ENCODE measurements at regions not wholly inside any gene's neighbourhood (a gene's known extent, or its start where the extent isn't known, plus 50 kb on each side); places are given as distances from the start of the nearest gene placed in this dataset.

DNA sequence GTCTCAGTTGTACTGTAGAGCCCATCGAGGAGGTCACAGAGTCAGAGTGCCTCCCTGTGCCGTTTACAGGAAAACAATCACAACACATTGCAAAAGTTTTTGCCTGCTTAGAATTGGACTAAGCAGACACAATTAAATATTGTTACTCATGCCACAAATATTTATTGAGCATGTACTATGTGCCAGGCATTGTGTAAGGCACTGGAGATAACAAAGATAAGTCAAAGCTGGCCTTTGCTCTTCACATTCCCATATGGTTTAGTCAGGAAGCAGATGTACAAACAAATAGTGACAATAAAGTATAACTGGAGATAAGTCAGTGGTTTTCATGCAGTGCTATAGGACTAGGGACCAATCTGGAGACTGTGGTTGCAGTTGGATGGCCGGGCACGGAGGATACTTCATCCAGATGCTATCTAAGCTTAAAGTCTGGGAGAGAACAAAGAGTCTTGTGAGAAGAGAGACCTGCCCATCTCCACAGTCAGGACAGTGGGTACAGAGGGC, 550.7 kb downstream of the INSC start:
- TF ChIP-seq, protein P1, sequence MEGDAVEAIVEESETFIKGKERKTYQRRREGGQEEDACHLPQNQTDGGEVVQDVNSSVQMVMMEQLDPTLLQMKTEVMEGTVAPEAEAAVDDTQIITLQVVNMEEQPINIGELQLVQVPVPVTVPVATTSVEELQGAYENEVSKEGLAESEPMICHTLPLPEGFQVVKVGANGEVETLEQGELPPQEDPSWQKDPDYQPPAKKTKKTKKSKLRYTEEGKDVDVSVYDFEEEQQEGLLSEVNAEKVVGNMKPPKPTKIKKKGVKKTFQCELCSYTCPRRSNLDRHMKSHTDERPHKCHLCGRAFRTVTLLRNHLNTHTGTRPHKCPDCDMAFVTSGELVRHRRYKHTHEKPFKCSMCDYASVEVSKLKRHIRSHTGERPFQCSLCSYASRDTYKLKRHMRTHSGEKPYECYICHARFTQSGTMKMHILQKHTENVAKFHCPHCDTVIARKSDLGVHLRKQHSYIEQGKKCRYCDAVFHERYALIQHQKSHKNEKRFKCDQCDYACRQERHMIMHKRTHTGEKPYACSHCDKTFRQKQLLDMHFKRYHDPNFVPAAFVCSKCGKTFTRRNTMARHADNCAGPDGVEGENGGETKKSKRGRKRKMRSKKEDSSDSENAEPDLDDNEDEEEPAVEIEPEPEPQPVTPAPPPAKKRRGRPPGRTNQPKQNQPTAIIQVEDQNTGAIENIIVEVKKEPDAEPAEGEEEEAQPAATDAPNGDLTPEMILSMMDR (IDR thresholded peaks at IDR 0.05; ENCODE audit: low read depth, low read length), result no peak
- H3K9me3 ChIP-seq, result no peaks in the 10 kb centered on the region
- H3K4me3 ChIP-seq (ENCODE audit: low read depth, low read length), result no peak overlapping the region
- no peak for DNase-seq
- H3K4me1 ChIP-seq, result no peaks in the 10 kb centered on the region
- no peaks in the 10 kb centered on the region for H3K27me3 ChIP-seq
- no peaks in the 10 kb centered on the region for H3K36me3 ChIP-seq

GRCh38 chr11:15667127-15667725, 552.5 kb downstream of the INSC start:
- TF ChIP-seq, protein P1 (IDR thresholded peaks at IDR 0.05; ENCODE audit: low read depth, low read length), result no peak
- H3K4me1 ChIP-seq, result no peaks in the 10 kb centered on the region
- no peaks in the 10 kb centered on the region for H3K9me3 ChIP-seq
- H3K27me3 ChIP-seq, result no peaks in the 10 kb centered on the region
- H3K36me3 ChIP-seq, result no peaks in the 10 kb centered on the region
- DNase-seq, result no peak
- H3K4me3 ChIP-seq (ENCODE audit: low read depth, low read length), result no peak overlapping the region

- no peak overlapping the region for H3K4me3 ChIP-seq (ENCODE audit: low read depth, low read length)
- H3K36me3 ChIP-seq, result no peaks in the 10 kb centered on the region
- TF ChIP-seq, protein P1 (IDR thresholded peaks at IDR 0.05; ENCODE audit: low read depth, low read length), result no peak
Observed at GRCh38 chr11:15668718-15669117, 554.0 kb downstream of the INSC start.

DNA sequence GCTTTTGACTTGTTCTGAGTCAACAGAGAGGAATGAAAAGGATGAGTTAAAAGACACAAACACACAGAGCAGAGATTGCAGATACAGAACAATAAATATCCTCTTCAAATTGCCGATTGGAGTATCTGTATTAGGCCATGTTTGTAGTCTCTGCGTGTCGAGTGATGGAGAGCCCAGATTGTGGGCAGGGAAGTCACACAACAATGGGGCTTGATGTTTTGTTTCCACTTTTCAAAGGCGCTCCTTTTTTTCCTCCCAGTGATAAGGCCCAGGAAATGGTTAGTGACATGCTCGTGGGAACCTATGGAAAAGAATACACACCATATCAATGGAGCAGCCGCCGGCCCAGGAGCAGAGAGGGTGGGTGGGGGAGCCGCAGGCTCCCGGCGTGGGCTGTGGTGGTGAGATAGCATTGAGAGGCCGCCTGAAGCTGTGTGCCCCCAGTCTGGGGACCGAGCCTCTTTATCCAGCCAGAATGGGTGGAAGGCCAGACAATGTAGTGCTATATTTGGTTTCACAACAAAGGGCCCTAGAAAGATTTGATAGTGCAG, 555.9 kb downstream of the INSC start:
- TF ChIP-seq, protein P1 (IDR thresholded peaks at IDR 0.05; ENCODE audit: low read depth, low read length), result no peak
- H3K27me3 ChIP-seq, result no peaks in the 10 kb centered on the region
- no peaks in the 10 kb centered on the region for H3K4me1 ChIP-seq
- no peaks in the 10 kb centered on the region for H3K9me3 ChIP-seq
- no peak overlapping the region for H3K4me3 ChIP-seq (ENCODE audit: low read depth, low read length)
- DNase-seq, result no peak
- H3K36me3 ChIP-seq, result no peaks in the 10 kb centered on the region

More at GRCh38 chr11:15668718-15669117, 554.0 kb downstream of the INSC start:
- Histone ChIP-seq H3K9me3 (no peaks in the 10 kb centered on the region), H3K27me3 (no peaks in the 10 kb centered on the region), H3K4me1 (no peaks in the 10 kb centered on the region)
- DNase-seq, result no peak

- H3K9me3 ChIP-seq, result no peaks in the 10 kb centered on the region
- TF ChIP-seq, protein P1 (IDR thresholded peaks at IDR 0.05; ENCODE audit: low read depth, low read length), result no peak
- H3K36me3 ChIP-seq, result no peaks in the 10 kb centered on the region
Observed at GRCh38 chr11:15671216-15671615, 556.5 kb downstream of the INSC start.

DNA sequence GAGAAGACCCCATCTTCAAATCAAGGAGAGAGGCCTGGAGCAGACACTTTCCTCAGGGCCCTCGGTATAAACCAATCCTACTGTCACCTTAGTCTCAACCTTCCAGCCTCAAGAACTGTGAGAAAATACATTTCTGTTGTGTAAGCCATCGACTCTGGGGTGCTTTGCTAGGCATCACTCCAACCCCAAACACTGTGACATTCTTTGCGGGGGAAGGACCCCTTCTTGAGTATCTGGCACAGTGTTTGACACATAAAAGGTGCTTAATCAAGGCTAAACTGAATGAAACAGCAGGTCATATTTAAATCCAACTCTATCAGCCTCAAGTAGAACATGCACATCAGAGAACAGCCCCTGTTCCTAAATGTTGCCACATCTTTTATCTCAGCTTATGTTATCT, 558.1 kb downstream of the INSC start:
- Histone ChIP-seq H3K4me3 (ENCODE audit: low read depth, low read length) (no peak overlapping the region), H3K27me3 (no peaks in the 10 kb centered on the region), H3K36me3 (no peaks in the 10 kb centered on the region), H3K4me1 (no peaks in the 10 kb centered on the region), H3K9me3 (no peaks in the 10 kb centered on the region)
- no peak for DNase-seq
- TF ChIP-seq, protein P1 (IDR thresholded peaks at IDR 0.05; ENCODE audit: low read depth, low read length), result no peak

More at GRCh38 chr11:15671216-15671615, 556.5 kb downstream of the INSC start:
- Histone ChIP-seq H3K4me1 (no peaks in the 10 kb centered on the region), H3K4me3 (ENCODE audit: low read depth, low read length) (no peak overlapping the region), H3K27me3 (no peaks in the 10 kb centered on the region)
- DNase-seq, result no peak

All from BE2C (cell line).